GM23248 (cell line): ENCODE measurements at regions not wholly inside any gene's neighbourhood (a gene's known extent, or its start where the extent isn't known, plus 50 kb on each side); places are given as distances from the start of the nearest gene placed in this dataset.

Source experiments
- EZH2 ChIP-seq: fragments of 200-600 bp; sonication (generic); IDR thresholded peaks from 2 replicates; pipeline ENCODE4 v1.6.1; 2018; ENCODE audit warnings: antibody characterized with exemption, mild to moderate bottlenecking; ENCODE audit not compliant: insufficient read depth, poor library complexity, severe bottlenecking
- EZH2phosphoT487 ChIP-seq: fragments of 200-600 bp; sonication (generic); IDR thresholded peaks from 2 replicates; pipeline ENCODE4 v1.6.1; 2018; ENCODE audit warnings: antibody characterized with exemption, moderate library complexity, mild to moderate bottlenecking, low read depth; ENCODE audit not compliant: insufficient read depth

DNA sequence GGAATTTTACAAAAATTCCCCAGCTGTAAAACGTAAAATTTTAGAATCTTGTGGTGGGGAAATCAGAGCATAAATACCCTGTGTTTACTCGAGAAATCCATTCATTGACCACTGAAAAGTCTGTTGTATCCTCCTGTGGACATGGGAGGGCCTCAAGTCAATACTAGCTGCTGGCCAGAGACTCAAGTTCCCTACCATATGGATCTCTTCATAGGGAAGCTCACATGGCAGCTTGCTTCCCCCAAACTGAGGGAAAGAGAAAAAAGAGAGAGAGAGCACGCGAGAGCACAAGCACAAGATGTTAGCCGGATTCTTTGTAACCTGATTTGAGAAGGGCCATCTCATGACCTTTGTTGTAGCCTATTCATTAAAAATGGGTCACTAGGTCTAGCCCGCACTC, 591.9 kb downstream of the LRRC70 start:
- TF ChIP-seq EZH2phosphoT487, result no peak
- no peak for TF ChIP-seq EZH2
